GM23248 (cell line): ENCODE measurements at regions not wholly inside any gene's neighbourhood (a gene's known extent, or its start where the extent isn't known, plus 50 kb on each side); places are given as distances from the start of the nearest gene placed in this dataset.

Experiments
- DNase-seq: peaks from one replicate; pipeline ENCODE4 v3.0.0-alpha.2; 2015
- H2AFZ ChIP-seq: fragments of 200-600 bp; sonication (generic); 2 replicates; pipeline ENCODE4 v1.6.1; 2016; ENCODE audit warnings: antibody characterized with exemption
- H3F3A ChIP-seq: fragments of 200-600 bp; sonication (generic); 2 replicates; pipeline ENCODE4 v1.6.1; 2016; ENCODE audit warnings: mild to moderate bottlenecking, antibody characterized with exemption, mixed run types; ENCODE audit not compliant: insufficient read depth
- H3K27ac ChIP-seq: fragments of 200-600 bp; sonication (generic); 2 replicates; pipeline ENCODE4 v1.5.1; 2016; ENCODE audit warnings: mild to moderate bottlenecking
- H3K27me3 ChIP-seq: fragments of 200-600 bp; sonication (generic); replicated peaks from 2 replicates; pipeline ENCODE4 v1.6.1; 2016; ENCODE audit warnings: mild to moderate bottlenecking; ENCODE audit not compliant: insufficient read depth
- H3K36me3 ChIP-seq: fragments of 200-600 bp; sonication (generic); 2 replicates; pipeline ENCODE4 v1.6.1; 2016; ENCODE audit warnings: low read depth, mild to moderate bottlenecking
- H3K4me1 ChIP-seq: fragments of 200-600 bp; sonication (generic); 2 replicates; pipeline ENCODE4 v1.6.1; 2016; ENCODE audit warnings: mild to moderate bottlenecking; ENCODE audit not compliant: insufficient read depth
- H3K4me2 ChIP-seq: fragments of 200-600 bp; sonication (generic); one replicate; pipeline ENCODE4 v1.6.1; 2016; ENCODE audit warnings: mild to moderate bottlenecking; ENCODE audit not compliant: unreplicated experiment
- H3K4me3 ChIP-seq: fragments of 200-600 bp; sonication (generic); 2 replicates; pipeline ENCODE4 v1.5.1; 2016; ENCODE audit warnings: mild to moderate bottlenecking
- H3K79me2 ChIP-seq: fragments of 200-600 bp; sonication (generic); 2 replicates; pipeline ENCODE4 v1.6.1; 2016; ENCODE audit warnings: mild to moderate bottlenecking; ENCODE audit not compliant: insufficient read depth
- H3K9ac ChIP-seq: fragments of 200-600 bp; sonication (generic); 2 replicates; pipeline ENCODE4 v1.6.1; 2016; ENCODE audit warnings: mild to moderate bottlenecking
- H3K9me2 ChIP-seq: fragments of 200-600 bp; sonication (generic); 2 replicates; pipeline ENCODE4 v1.6.1; 2016; ENCODE audit warnings: mixed run types, mild to moderate bottlenecking, moderate library complexity; ENCODE audit not compliant: insufficient read depth
- H3K9me3 ChIP-seq: fragments of 200-600 bp; sonication (generic); one replicate; pipeline ENCODE4 v1.6.1; 2017; ENCODE audit warnings: low read depth
- H4K20me1 ChIP-seq: fragments of 200-600 bp; sonication (generic); 2 replicates; pipeline ENCODE4 v1.6.0; 2016; ENCODE audit not compliant: insufficient read depth
- EZH2 ChIP-seq: fragments of 200-600 bp; sonication (generic); IDR thresholded peaks from 2 replicates; pipeline ENCODE4 v1.6.1; 2018; ENCODE audit warnings: antibody characterized with exemption, mild to moderate bottlenecking; ENCODE audit not compliant: insufficient read depth, poor library complexity, severe bottlenecking
- EZH2phosphoT487 ChIP-seq: fragments of 200-600 bp; sonication (generic); IDR thresholded peaks from 2 replicates; pipeline ENCODE4 v1.6.1; 2018; ENCODE audit warnings: antibody characterized with exemption, moderate library complexity, mild to moderate bottlenecking, low read depth; ENCODE audit not compliant: insufficient read depth
- WGBS, 2 experiments: methylation state at CpG; one replicate each; pipeline ENCODE4 v1.1.6; 2015 to 2017; ENCODE audit warnings: low lambda C conversion rate in 2 of 2, low coverage in 1 of 2; ENCODE audit errors: missing lambda C conversion rate in 2 of 2; 5-methylcytosine and 5-hydroxymethylcytosine counted together
- in situ Hi-C: fragments of 300-500 bp; cut with MboI; formaldehyde crosslinking; loops from 2 replicates; pipeline ENCODE4 v1.15.0; 2020

- Histone ChIP-seq H3K9me3 (peaks cover 6% of the 10 kb centered on the region), H2AFZ (no peak overlapping the region), H3K79me2 (no peaks in the 10 kb centered on the region), H3K36me3 (no peaks in the 10 kb centered on the region), H3K9me2 (no peaks in the 10 kb centered on the region), H4K20me1 (no peaks in the 10 kb centered on the region), H3K4me3 (no peak overlapping the region), H3K4me2 (no peak overlapping the region), H3F3A (no peaks in the 10 kb centered on the region), H3K9ac (no peak overlapping the region), H3K27me3 (no peaks in the 10 kb centered on the region), H3K27ac (no peak overlapping the region), H3K4me1 (no peaks in the 10 kb centered on the region)
- DNase-seq: no peak
- in situ Hi-C loops: no loop called here
- no peak for TF ChIP-seq EZH2phosphoT487
- TF ChIP-seq EZH2: no peak
- 29 to 35% methylated on average over 8 of the region's 8 CpGs for whole genome bisulfite sequencing, 2 experiments
Observed at GRCh38 chr16:52165961-52166360, 381.0 kb downstream of the TOX3 start.

GRCh38 chr16:52149003-52149402, 397.9 kb downstream of the TOX3 start:
- Histone ChIP-seq H3K9me2 (no peaks in the 10 kb centered on the region), H3K9me3 (no peaks in the 10 kb centered on the region), H3K36me3 (no peaks in the 10 kb centered on the region), H3K9ac (no peak overlapping the region), H3F3A (no peaks in the 10 kb centered on the region), H3K27ac (no peak overlapping the region), H3K79me2 (no peaks in the 10 kb centered on the region), H2AFZ (no peak overlapping the region), H3K4me3 (no peak overlapping the region), H3K27me3 (no peaks in the 10 kb centered on the region), H4K20me1 (no peaks in the 10 kb centered on the region), H3K4me1 (no peaks in the 10 kb centered on the region), H3K4me2 (no peak overlapping the region)
- DNase-seq: no peak
- in situ Hi-C loops: no loop called here
- WGBS, 2 experiments: 12 to 14% methylated on average over 3 of the region's 3 CpGs
- no peak for TF ChIP-seq EZH2
- TF ChIP-seq EZH2phosphoT487: no peak

- Histone ChIP-seq H4K20me1 (no peaks in the 10 kb centered on the region), H3F3A (no peaks in the 10 kb centered on the region), H3K9ac (no peak overlapping the region), H3K4me1 (no peaks in the 10 kb centered on the region), H3K4me3 (no peak overlapping the region), H3K36me3 (no peaks in the 10 kb centered on the region), H3K9me3 (no peaks in the 10 kb centered on the region), H3K4me2 (no peak overlapping the region), H3K27me3 (no peaks in the 10 kb centered on the region), H3K79me2 (no peaks in the 10 kb centered on the region), H3K27ac (no peak overlapping the region), H2AFZ (no peak overlapping the region), H3K9me2 (no peaks in the 10 kb centered on the region)
- no peak for DNase-seq
- TF ChIP-seq EZH2 (no peak), EZH2phosphoT487 (no peak)
- in situ Hi-C loops: no loop called here
- WGBS, 2 experiments: 30 to 32% methylated on average over 4 of the region's 4 CpGs
Observed at GRCh38 chr16:52141871-52142270, 405.1 kb downstream of the TOX3 start.

- WGBS, 2 experiments: 1 to 4% methylated on average over 3 of the region's 3 CpGs
- no peaks in the 10 kb centered on the region for H3K36me3 ChIP-seq
- in situ Hi-C loops: no loop called here
Observed at GRCh38 chr16:52128361-52128760, 418.6 kb downstream of the TOX3 start.

GRCh38 chr16:52123842-52124241, 423.1 kb downstream of the TOX3 start:
- H3K4me3 ChIP-seq: no peak overlapping the region
- no peaks in the 10 kb centered on the region for H3K9me2 ChIP-seq
- H2AFZ ChIP-seq: no peak overlapping the region
- no peaks in the 10 kb centered on the region for H3K27me3 ChIP-seq
- no peak overlapping the region for H3K4me2 ChIP-seq
- H3K9me3 ChIP-seq: no peaks in the 10 kb centered on the region
- H3K36me3 ChIP-seq: no peaks in the 10 kb centered on the region
- in situ Hi-C loops: no loop called here
- no peak for DNase-seq
- no peak for TF ChIP-seq EZH2phosphoT487
- TF ChIP-seq EZH2: no peak
- H3K27ac ChIP-seq: no peak overlapping the region
- no peaks in the 10 kb centered on the region for H3K4me1 ChIP-seq
- no peaks in the 10 kb centered on the region for H3F3A ChIP-seq
- WGBS, 2 experiments: 11 to 19% methylated on average over 1 of the region's 1 CpG
- H3K9ac ChIP-seq: no peak overlapping the region
- no peaks in the 10 kb centered on the region for H4K20me1 ChIP-seq
- no peaks in the 10 kb centered on the region for H3K79me2 ChIP-seq

More at GRCh38 chr16:52128361-52128760, 418.6 kb downstream of the TOX3 start:
- no peak overlapping the region for H3K9ac ChIP-seq
- H3K4me2 ChIP-seq: no peak overlapping the region
- DNase-seq: no peak
- TF ChIP-seq EZH2phosphoT487 (no peak), EZH2 (no peak)
- no peak overlapping the region for H3K4me3 ChIP-seq
- H3K9me3 ChIP-seq: no peaks in the 10 kb centered on the region
- H4K20me1 ChIP-seq: no peaks in the 10 kb centered on the region
- no peaks in the 10 kb centered on the region for H3K4me1 ChIP-seq
- no peaks in the 10 kb centered on the region for H3F3A ChIP-seq
- no peak overlapping the region for H3K27ac ChIP-seq
- H3K79me2 ChIP-seq: no peaks in the 10 kb centered on the region
- H3K9me2 ChIP-seq: no peaks in the 10 kb centered on the region
- H3K27me3 ChIP-seq: no peaks in the 10 kb centered on the region
- no peak overlapping the region for H2AFZ ChIP-seq
